Effector CD8-positive, alpha-beta T cell (primary cell): ENCODE measurements at regions not wholly inside any gene's neighbourhood (a gene's known extent, or its start where the extent isn't known, plus 50 kb on each side); places are given as distances from the start of the nearest gene placed in this dataset.

ENCODE experiments used
- DNase-seq: peaks from one replicate; lab custom pipeline; 2025; lab: John Stamatoyannopoulos, UW

DNA sequence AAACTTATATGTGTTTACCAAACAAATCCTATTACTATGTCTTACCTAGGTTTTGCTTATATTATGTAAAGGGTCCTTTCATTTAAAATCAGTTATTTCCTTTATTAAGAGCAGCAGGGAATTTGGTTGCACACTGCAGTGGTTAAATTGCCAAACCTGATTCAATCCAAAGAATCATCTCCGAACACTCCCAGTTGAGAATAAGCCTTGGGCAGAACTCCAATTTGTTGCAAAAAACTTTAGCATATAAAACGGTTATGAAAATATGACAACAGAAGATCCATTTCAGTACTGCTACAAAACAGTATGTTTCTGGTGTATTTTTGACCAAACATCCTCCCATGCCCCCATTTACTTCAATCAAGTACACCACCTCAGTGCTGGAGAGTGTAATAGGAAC, 587.0 kb upstream of the GRAMD2B start:
- no peak for DNase-seq

GRCh38 chr5:125837866-125838265, 585.3 kb upstream of the GRAMD2B start:
- no peak for DNase-seq

- no peak for DNase-seq
These were observed 575.6 kb upstream of the GRAMD2B start for GRCh38 chr5:125847561-125847960.

DNA sequence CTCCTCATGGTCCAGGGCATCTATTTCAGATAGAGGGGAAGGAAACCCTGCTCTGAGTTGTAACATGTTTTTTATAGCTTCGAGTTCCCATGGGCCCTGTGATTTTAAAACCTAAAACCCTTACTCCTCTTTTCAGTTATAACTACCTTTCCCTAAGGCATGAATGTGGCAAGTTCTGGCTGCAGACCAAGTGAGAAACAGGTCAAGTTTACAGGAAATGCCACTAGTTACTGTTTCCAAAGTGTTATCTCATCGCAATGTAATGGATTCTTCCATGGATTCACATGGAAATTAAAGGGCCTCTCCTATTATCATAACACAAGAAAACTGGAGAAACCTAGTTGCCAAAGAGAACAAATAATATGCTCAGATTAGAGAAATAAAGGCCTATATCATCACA, 574.5 kb upstream of the GRAMD2B start:
- DNase-seq: no peak

- no peak for DNase-seq
These were observed 566.3 kb upstream of the GRAMD2B start for GRCh38 chr5:125856949-125857348.

DNA sequence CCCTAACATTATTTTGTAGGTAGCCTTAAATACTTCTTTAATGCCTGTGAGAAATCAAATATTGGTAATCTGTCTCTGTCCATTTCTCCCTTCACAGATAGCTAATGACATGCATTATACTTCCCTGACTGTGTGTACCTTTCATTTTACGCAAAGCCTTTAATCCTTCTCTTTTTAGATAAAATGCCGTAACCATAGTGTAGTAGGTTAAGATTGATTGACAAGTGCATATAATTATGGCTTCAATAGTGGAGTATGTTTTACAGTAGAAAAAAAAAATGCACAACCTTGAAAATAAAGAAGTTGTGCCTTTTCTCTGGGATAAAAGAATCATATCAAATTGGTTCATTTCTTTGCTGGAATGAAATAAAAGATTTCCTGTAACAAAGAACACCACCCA, 559.6 kb upstream of the GRAMD2B start:
- no peak for DNase-seq

DNA sequence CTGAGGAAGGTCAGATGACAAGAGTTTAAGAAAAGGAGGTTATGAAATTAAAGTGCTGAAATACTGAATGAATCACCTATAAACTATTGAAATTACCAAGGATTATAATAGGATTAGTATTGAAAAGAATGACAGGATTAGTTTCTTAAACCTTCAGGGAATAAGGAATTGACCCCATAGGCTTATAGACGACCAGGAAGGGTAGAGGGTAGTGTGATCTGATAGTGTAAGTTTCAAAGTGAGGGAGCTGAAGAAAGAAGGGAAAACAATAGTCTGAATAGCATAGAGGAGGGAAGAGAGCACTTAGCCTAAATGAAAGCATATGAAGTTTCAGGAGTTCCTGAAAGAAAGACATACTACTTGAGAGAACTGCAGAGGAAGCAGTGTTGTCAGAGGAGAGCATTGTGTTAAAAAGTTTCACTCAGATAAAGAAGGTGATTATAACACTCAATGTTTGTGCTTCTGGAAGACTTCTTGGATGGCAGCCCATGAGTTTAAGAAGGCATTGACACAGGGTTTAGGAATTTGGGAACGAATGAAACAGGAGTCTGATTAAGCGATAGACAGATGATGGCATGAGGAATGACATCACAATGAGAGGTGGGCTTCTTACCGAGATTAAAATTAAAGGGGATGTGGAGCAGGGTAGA, 557.9 kb upstream of the GRAMD2B start:
- no peak for DNase-seq

DNA sequence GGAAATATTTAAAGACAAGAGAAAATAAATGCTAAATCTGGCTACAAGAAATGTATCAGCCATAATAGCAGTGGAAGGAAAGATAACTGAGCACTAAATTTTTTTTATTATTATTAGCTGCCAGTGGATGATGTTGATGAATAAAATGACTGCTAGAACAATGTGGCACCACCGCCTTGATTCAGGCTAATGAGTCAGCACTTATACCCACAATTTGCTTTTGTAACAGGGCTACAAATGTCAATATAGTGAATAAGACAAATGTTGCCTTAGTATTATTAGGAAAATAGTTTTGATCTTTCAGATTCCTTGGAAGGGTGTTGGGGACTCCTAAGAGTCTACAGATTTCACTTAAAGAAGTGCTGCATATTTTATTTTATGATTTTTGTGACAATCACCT, 555.2 kb upstream of the GRAMD2B start:
- no peak for DNase-seq

DNA sequence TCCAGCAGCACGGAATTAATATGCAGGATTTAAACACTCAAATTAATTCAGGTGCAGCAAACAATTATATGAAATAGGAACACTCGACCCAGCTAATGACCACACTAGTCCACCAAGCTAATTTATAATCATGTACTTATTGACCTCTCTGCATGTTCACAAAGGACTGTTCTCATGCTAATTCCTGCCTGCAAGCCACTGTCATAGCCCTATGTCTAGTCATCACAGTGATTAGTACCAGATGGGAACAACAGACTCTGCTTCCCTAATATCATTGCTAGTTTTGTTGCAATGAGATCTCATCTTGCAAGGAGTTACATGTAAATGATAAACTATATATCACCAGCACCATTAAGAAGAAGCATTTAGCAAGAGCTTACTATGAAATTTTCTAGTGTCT, 553.0 kb upstream of the GRAMD2B start:
- no peak for DNase-seq

GRCh38 chr5:125874057-125874456, 549.2 kb upstream of the GRAMD2B start:
- no peak for DNase-seq

DNA sequence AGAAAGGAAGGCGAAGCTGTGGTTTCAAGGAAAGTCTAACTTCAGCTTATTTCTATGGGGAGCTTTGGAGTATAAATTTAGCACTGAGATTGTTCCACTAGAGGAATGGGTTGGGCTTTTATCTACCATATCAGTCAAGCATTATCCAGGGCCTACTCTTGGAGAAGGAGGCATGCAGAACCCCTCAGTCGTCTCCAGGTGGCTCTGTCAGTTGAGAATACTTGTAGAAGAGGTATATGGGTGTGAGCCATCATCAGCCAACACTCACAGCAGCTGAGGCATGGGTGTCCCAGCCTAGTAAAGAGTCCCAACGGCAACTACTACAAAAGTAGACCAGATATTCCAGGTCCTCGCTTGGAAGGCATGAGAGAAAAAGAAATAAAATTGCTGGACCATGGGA, 548.5 kb upstream of the GRAMD2B start:
- DNase-seq: no peak

DNA sequence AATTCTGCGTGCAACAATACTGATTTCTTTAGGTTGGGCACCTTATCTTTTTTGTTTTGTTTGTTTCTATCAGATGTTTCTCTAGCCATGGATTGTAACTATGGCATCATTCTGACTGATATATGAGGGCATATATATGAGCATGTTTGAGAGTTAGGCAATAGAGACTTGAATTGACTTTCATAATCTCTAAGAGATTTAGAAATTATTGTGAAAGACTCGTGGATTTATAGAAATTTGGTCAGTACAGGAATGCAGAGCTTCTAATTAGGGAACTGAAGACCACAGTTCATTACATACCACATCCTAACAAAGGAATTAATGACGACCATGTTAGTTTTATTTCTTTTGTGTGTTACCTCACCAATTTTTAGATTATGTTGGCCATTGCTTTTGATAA, 546.0 kb upstream of the GRAMD2B start:
- no peak for DNase-seq

GRCh38 chr5:125882061-125882460, 541.1 kb upstream of the GRAMD2B start:
- no peak for DNase-seq

- DNase-seq: no peak
These were observed 540.0 kb upstream of the GRAMD2B start for GRCh38 chr5:125883223-125883622.

DNA sequence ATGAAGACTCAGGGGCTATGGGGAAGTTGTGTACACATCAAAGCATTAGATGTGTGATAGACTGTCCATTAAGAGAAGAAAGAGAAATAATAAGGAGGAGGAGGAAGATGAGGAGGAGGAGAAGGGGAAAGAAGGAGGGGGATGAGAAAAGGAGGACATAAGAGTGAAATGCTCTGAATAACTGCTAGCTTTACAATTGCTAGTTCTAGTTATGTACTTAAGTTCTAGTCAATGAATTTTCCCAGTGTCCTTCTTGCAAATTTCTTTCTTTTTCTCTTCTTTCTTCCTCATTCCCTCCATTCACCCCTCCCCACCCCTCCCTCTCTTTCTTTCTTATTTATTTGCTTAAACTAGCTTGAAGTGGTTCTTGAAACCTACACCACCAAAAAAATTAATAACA, 534.9 kb upstream of the GRAMD2B start:
- DNase-seq: no peak

- no peak for DNase-seq
These were observed 532.7 kb upstream of the GRAMD2B start for GRCh38 chr5:125890511-125890931.

- DNase-seq: no peak
These were observed 532.0 kb upstream of the GRAMD2B start for GRCh38 chr5:125891061-125891725.

DNA sequence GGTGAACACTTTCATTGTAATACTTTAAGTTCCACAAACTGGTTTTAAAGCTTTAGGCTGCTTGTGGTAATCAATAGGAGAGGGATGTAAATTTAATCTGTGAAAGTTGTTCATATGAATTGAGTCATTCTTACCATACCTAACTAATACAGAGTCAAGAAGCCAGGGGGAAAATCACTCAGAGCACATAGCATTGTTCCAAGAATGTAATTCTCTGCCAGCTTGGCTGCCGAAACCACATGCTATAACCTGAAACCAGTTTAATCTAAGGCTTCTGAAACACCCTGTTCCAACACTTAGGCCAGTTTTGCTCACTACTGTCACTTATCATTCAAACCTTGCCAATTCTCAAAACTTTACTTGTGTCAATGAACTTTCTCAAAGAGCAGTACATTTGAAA, 528.8 kb upstream of the GRAMD2B start:
- DNase-seq: no peak

GRCh38 chr5:125896368-125896767, 526.8 kb upstream of the GRAMD2B start:
- DNase-seq: no peak

DNA sequence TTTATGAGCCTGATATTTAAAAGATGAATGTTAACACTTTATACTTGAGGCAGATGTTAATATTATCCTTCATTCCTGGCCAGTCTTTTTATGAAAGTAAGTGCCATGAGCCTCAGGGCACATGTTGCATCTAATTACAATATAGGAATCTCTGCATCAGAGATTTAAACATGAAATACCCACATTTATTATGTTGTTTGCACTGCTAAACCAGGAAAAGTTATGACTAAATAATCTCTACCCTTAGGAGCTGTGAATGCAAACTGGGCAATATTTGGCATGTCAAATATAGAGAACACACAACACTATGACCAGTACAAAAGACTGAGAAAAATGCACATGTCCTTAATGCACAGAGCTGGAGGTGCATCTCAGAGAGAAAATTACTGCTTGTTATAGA, 526.1 kb upstream of the GRAMD2B start:
- DNase-seq: no peak

DNA sequence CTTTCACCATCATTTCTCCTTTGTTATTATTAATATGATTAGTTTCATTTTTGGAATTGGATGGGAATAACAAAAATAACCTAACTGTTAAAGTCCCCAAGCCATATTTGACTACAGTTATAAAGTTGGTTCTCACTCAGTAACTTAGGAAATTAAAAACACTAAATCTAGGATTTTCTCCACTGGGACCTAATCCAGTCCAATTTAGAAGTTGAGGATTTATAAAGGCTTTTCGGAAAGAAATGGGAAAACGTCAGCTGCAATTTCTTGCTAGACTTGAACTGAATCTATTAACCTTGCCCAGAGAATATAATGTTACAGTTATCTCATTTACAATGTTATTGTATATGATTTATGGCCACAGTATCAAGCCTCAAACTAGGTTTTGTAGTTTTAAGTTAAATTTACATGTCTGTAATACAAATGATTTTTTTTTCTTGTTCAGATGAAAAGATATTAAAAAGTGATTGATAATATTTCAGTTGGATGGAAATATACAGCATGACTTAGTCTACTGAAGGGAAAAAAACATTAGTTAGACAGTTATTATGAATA, 524.3 kb upstream of the GRAMD2B start:
- DNase-seq: no peak

- no peak for DNase-seq
These were observed 511.2 kb upstream of the GRAMD2B start for GRCh38 chr5:125912028-125912427.

- DNase-seq: no peak
These were observed 510.0 kb upstream of the GRAMD2B start for GRCh38 chr5:125913200-125913599.

GRCh38 chr5:125914471-125914870, 508.7 kb upstream of the GRAMD2B start:
- no peak for DNase-seq
